Epidermal melanocyte (primary cell): ENCODE measurements at regions not wholly inside any gene's neighbourhood (a gene's known extent, or its start where the extent isn't known, plus 50 kb on each side); places are given as distances from the start of the nearest gene placed in this dataset.
"Not testable (repeated sequence)": the region's sequence is repeated elsewhere in the genome, so short reads cannot be mapped to it uniquely, and the experiment has no call there.

Experiments
- DNase-seq: peaks from one replicate; pipeline ENCODE4 v3.0.0; 2011; ENCODE audit warnings: low spot score; ENCODE audit not compliant: insufficient read length

GRCh38 chr6:85752602-85753001 is 109.9 kb upstream of the SYNCRIP start:
- DNase-seq = no peak

DNA sequence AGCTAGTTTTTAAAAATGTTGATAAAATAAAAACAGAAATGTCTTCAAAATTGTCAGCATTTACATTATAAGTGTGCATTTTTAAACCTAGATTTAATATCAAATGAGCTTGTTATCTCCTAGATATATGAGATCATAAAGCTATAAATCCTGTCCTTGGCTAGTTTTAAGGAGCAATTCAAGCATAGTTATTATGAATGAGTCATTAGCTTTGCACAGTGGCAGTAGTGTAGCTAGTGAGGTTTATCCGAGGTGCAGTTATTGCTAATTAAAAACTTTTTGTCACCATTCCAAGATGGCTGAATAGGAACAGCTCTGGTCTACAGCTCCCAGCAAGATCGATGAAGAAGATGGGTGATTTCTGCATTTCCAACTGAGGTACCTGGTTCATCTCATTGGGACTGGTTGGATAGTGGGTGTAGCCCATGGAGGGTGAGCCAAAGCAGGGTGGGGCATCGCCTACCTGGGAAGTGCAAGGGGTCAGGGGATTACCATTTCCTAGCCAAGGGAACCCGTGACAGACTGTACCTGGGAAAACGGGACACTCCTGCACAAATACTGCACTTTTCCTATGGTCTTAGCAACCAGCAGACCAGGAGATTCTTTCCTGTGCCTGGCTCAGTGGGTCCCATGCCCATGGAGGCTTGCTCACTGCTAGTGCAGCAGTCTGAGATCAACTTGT is 108.8 kb upstream of the SYNCRIP start:
- DNase-seq = no peak

DNA sequence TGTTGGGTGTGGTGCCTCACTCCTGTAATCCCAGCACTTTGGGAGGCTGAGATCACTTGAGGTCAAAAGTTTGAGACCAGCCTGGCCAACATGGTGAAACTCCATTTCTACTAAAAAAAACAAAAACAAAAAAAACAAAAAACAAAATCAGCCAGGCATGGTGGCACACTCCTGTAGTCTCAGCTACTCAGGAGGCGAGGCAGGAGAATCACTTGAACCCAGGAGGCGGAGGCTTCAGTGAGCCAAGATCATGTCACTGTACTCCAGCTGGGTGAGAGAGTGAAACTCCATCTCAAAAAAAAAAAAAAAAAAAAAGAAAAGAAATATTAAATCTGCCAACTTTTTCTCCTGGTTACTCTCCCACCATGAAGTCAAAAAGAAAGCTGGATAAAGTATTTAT is 107.5 kb upstream of the SYNCRIP start:
- not testable (repeated sequence) for DNase-seq

GRCh38 chr6:85749236-85749635 is 106.5 kb upstream of the SYNCRIP start:
- DNase-seq = no peak

GRCh38 chr6:85747666-85748065 is 105.0 kb upstream of the SYNCRIP start:
- no peak for DNase-seq

- DNase-seq = no peak
These were observed 104.4 kb upstream of the SYNCRIP start for GRCh38 chr6:85747093-85747492.

GRCh38 chr6:85744433-85744970 is 101.8 kb upstream of the SYNCRIP start:
- DNase-seq = no peak

GRCh38 chr6:85726206-85726605 is 83.5 kb upstream of the SYNCRIP start:
- no peak for DNase-seq

DNA sequence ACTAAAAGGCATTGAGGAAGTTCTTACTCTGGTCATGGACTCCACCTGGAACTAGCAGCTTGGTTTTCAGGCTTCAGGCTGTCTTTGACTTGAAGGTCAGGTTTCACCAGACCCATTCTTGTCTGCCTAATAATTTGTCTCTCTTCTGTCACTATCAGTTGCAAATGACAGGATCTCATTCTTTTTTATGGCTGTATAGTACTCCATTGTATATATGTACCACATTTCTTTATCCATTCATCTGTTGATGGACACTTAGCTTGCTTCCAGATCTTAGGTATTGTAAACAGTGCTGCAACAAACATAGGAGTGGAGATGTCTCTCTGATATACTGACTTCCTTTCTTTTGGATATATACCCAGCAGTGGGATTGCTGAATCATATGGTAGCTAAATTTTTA is 73.1 kb upstream of the SYNCRIP start:
- DNase-seq = no peak

GRCh38 chr6:85714893-85715530 is 72.3 kb upstream of the SYNCRIP start:
- no peak for DNase-seq

DNA sequence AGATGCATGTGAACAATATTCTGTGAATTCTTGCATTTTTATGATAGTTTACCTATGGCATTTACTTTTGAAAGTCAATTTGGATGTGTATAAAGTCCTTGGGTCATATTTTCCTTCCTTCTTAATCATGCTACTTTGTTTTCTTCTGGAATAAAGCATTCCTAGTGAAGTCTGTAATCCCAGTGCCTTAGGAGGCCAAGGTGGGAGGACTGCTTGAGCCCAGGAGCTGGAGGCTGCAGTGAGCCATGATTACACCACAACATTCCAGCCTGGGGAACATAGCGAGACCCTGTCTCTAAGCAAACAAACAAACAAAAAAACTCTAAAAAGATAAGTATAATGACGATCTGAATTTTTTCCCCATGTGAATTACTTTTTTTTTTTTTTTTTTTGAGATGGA is 69.7 kb upstream of the SYNCRIP start:
- no peak for DNase-seq

GRCh38 chr6:85707515-85708145 is 64.9 kb upstream of the SYNCRIP start:
- DNase-seq = not testable (repeated sequence)

- no peak for DNase-seq
These were observed 63.6 kb upstream of the SYNCRIP start for GRCh38 chr6:85706272-85706671.

DNA sequence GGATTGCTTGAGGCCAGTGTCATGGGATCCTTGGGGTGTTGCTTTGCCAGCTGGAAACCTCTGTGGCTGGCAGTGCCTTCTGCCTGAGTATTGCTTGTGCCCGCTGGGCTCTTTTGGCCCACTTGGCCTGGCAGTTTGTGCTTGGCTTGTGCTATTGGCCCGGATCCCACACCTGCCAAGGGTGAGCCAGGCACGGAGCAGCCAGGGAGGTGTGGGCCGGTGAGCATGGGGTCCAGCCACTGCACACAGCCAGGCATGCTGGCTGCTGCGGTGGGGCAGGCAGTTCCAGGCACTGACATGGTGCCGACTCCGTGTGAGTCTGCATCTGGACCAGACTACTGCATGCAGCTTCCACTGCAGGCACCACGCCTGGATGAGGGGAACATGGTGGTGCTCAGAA is 62.5 kb upstream of the SYNCRIP start:
- no peak for DNase-seq

DNA sequence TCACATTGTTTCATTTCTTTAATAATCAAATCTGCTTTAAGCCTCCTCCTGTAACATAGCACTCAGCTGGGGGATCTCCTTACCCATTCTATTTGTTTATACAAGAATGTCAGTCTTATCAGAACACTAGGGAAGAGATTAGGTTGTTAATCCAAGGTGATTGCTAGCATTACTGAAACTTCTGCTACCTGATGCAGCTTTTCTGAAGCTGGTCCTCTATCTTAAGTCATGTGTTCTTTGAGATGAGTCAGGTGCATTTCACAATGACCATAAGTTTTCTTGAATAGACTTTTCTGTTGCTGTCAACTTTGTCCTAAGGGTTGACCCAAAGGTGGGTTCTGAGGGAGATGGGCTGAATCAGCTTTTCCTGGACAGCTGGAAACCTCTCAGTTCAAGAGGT is 60.7 kb upstream of the SYNCRIP start:
- DNase-seq = no peak
